ENCODE measurements at regions not wholly inside any gene's neighbourhood (a gene's known extent, or its start where the extent isn't known, plus 50 kb on each side); places are given as distances from the start of the nearest gene placed in this dataset.

DNA sequence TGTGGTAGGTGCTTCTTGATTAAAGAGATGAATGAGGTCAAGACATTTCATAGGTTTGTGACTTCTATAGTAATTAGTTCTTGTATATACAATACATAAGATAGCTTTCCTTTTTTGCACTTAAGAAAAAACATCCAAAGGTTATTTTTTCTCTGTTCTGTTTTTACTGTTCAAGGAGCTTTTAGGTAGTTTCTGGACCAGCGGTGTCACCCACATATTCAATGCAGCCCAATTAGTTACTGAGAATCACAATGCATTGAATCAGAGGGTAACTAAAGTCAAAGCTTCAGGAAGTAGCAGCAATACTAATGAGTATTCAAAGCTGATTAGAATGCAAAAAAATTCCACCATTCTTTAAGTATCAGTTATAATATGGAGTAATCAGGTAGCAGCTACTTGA, 211.6 kb downstream of the SH2D1A start:
- TF ChIP-seq RFX5 (IDR thresholded peaks at IDR 0.05; ENCODE audit: borderline replicate concordance, low read depth, low read length): no peak
- no peak for TF ChIP-seq CTCF (IDR thresholded peaks at IDR 0.05; ENCODE audit: control extremely low read depth in 1 of 3, insufficient read depth in 1 of 3, low read depth in 1 of 3, low read length in 3 of 3)
- TF ChIP-seq, protein P1, sequence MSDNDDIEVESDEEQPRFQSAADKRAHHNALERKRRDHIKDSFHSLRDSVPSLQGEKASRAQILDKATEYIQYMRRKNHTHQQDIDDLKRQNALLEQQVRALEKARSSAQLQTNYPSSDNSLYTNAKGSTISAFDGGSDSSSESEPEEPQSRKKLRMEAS (IDR thresholded peaks at IDR 0.05): no peak
- no peak for TF ChIP-seq EZH2 (IDR thresholded peaks at IDR 0.05; ENCODE audit: low read depth, low read length, severe bottlenecking)
- TF ChIP-seq EP300 (IDR thresholded peaks at IDR 0.05; ENCODE audit: borderline replicate concordance in 1 of 2, low read depth in 2 of 2, low read length in 2 of 2): no peak
- no peak for TF ChIP-seq RXRA (IDR thresholded peaks at IDR 0.05; ENCODE audit: insufficient read depth, low read depth, low read length)
- no peak for TF ChIP-seq JUND (IDR thresholded peaks at IDR 0.05; ENCODE audit: low read length)
- no peak for TF ChIP-seq HDAC2 (IDR thresholded peaks at IDR 0.05; ENCODE audit: borderline replicate concordance in 1 of 2, low read depth in 2 of 2, low read length in 2 of 2)
- no peak for TF ChIP-seq EGR1 (IDR thresholded peaks at IDR 0.05; ENCODE audit: borderline replicate concordance, low read depth, low read length)

Measured in H1 (cell line).